Suppressor macrophage treated with lipopolysaccharide for 1 hour (primary cell): ENCODE measurements at regions not wholly inside any gene's neighbourhood (a gene's known extent, or its start where the extent isn't known, plus 50 kb on each side); places are given as distances from the start of the nearest gene placed in this dataset.
A peak's percentile ranks its signal among the peaks of the same experiment; 100 is the strongest.

Source experiments
- DNase-seq, 3 donors: peaks; one replicate each; pipeline ENCODE4 v3.0.0-alpha.2; 2020 to 2022

DNA sequence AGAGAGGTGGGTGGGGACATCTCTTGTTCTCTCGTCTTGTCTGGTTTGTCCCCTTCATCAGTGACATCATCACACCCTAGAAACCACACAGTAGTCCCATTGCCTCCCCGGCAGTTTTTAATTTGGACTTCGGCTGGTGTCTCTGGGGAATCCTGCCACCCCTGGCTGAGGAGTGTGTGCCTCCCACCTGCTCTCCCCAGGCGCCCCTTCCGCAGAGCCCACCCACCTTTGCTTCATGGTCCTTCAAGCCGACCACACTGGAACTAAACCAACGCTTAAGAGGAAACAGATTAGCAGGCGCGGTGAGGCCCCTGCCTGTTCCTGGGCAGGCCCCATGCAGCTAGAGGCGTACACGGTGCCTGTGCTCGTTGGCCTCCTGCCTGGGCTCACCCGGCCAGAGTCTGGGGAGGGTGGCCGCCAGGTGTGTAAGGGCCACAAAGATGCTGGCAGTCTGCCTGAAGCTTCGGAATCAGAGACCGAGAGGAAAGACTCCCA, 107.6 kb upstream of the SPRY4 start:
- no peak for DNase-seq

DNA sequence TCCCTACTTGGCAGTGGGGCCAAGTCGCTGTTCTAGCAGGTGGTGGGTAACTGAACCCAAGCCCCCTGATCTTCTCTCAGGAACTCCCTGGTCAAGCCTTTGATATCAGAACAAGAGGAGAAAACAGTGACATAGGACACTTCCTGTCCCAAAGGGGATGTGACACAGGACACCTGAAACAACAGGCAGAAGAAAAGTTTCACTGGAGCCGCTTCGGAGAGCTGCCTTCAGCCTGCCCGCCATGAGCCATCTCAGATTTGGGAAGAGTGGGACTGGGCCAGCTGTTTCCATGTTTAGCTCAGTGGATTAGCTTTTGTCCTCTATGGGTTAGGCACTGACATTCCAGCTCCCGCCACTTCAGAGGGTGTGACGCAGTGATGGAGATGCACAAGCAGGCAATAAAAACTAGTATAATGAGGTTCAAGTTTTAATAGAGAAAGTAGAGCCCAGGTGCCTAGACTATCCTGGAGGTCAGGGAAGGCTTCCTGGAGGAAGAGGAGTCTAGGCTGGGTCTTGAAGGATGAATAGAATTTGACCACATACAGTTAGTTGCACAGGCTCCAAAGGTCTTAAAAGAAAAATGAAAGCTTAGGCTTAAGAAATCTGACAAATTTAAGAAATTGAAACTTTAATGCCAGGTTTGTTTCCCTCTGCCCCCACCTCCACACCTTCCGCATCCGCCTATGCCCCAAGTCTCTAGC, 104.1 kb upstream of the SPRY4 start:
- DNase-seq: no peak

DNA sequence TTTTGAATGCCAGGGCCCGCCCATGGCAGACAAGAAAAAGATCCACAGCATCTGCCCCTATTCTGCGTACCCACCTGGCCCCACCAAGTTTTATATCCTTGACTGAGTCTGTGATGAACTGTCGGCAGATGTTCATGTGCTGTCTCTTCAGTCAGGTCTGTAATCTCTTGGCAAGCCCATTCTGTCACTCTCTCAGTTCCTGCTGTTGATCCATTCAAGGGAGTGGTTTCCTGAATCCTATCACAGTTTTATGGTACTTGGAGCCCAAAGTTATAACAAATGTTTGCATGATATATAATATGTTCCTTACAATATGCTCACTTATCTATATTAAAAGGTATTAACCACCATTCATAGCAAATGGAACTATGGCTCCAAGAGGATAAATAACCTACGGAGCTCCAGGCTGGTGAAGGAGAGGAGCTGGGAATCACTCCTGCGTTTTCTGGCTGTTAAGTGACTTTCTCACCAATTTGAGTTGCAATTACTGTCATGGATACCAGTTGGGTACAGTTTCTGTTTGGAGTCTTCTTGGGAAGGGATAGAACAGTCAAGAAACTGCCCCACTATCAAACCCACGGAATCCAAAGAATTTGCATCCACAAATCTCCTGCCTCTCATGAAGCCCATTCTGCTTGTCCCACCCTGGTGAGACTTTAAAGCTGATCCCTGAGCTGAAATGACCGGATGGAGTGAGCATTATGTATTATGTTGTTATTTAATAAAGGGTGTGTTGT, 103.4 kb upstream of the SPRY4 start:
- no peak for DNase-seq

DNA sequence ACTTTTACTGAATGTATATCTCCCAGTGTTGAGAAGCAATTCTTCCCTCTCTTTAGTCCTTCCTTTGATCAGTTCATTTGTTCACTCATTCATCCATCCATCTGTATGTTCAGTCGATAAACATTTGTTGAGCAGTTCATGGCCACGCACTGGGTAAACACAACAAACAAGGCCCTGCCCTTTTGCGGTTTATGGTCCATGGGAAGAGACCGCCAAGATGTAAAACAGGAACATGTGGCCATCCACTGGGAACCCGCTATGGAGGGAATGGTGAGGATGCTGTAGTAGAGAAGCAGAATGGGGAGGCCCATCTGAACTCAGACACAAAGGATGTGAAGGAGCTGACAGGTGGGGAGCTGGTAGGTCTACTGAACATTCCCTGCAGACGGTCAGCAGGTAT, 102.7 kb upstream of the SPRY4 start:
- DNase-seq: no peak

DNA sequence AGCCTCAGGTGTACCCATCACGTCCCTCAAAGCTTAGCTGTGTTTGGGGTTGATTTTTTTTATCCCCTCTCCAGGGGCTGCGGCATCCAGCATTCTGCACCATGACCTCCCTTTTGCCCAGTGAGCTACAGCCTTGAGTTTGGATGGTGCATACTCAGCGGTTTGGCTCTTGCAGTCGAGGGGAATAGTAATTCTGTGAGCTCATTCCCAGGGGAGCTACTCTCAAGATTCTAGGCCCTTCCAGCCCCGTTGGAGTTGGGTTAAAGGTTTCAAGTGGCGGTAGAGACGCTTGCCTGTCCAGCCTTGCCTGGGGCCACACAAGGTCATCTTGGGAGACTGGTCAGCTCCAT, 102.2 kb upstream of the SPRY4 start:
- no peak for DNase-seq

DNA sequence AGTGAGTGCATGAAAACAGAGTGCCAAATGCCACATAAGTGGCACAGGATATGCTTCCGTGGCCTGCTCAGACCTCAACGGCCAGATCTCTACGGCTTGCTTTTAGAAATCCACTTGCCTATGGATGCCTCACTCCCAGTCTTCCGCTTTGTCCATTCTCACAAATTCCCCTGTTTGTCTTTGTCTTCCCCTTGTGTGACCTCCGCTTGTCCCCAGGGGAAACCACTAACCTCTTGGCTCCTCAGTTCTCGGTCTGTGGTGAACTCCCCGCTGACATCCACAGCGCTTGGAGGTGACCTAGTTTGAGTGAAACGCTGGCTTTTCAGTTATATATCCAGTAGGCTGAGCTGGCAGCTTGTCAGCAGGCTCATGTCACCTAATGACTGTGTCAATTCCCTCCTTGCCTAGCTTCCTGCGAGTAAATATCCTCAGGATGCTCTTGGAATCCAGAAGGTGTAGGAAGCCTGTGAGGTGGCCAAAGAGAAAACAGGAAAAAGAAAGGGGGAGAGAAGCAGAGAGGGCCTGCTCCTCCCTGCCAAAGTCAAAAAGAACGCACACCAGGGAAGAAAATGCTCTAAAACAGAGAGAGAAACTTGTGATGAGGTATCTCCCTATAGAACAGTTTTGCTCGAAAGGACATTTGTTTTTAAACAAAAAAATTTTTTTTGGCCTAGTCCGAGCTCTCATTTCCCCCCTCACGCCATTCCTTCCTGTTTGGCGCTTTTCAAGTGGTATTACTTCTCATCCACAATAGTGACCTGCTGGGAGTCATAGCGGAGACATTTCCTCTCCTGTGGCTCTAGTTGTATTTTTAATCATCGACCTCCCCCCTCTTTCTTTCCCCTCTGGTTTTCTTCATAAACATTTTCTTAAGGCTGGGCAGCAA, 101.6 kb upstream of the SPRY4 start:
- peak; percentile 54 to 63 (median 61) for DNase-seq

DNA sequence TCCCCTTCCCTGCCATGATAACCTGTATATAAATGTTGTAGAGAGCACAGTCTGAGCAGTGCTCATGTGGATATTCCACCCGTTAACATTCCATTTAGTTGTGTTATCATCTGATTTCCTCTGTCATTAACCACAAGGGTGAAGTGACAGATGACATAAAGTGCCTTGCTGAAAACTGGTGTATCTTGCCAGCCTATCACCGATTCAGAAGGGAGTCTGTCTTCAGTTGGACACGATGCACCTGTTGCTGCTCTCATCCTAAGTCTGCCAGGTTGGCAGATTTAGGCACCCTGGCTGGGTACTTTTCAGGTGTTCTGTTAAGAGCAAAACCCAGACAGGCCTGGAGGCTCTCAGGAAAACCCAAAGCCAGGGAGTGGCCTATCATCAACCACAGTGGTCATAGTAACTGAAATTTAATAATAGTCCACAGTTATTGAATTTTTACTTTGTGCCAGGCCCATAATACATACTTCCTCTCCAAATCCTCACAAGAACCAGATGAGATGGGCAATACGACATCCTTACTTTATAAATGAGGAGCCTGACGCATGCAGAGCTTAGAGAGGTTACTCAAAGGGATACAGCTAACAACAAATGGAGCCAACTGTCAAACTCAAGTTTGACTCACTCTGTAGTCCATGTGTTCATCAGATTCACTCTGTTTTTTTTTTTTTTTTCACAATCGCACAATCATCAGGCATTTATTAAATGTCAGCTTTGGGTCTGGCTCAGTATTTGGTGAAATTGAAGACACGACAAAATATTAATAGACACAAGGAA, 100.7 kb upstream of the SPRY4 start:
- DNase-seq: no peak

DNA sequence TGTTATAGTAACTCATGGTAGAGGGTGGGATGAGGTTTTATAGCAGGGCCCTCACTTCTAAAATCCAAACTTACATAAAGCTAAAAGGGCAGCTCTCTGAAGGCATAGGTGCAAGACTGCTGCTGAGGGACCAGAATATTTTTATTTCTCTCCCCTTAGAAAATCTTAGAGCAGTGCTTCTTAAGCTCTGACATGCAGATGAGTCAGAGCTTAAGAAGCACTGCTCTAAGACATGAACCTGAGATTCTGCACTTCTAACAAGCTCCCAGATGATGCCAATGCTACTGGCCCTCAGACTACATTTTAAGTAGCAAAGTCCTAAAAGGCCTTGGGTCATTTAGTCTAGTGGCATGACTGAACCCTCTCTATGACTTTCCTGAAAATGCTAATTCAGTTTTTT, 97.6 kb upstream of the SPRY4 start:
- no peak for DNase-seq

DNA sequence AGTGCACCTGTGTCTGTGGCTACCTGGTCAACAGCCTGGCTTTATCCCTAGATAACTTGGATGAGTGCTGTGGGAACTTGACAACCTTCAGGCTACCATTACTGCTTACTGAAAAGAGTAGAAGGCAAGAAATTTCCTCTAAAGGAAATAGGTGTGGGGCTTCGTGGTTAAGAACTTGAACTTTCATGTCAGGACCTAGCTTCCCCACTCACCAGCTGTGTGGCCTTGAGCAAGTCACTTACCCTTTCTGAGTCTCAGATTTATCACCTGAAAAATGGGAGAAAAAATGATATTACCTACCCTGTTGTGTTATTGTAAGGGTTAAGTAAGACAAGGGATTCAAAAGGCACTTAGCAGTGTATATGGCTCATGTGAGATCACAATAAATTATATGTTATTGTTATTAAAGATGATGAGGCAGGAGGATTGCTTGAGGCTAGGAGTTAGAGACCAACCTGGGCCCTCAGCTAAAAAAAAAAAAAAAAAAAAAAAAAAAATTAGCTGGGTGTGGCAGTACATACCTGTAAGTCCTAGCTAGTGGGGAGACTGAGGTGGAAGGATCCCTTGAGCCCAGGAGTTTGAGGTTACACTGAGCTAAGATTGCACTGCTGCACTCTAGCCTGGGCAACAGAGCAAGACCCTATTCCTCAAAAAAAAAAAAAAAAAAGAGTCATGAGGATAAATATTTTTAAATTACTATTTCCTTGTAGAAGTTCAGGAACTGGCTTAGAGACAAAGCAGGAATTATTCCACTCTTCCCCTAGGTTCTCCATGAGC, 97.0 kb upstream of the SPRY4 start:
- DNase-seq: no peak

DNA sequence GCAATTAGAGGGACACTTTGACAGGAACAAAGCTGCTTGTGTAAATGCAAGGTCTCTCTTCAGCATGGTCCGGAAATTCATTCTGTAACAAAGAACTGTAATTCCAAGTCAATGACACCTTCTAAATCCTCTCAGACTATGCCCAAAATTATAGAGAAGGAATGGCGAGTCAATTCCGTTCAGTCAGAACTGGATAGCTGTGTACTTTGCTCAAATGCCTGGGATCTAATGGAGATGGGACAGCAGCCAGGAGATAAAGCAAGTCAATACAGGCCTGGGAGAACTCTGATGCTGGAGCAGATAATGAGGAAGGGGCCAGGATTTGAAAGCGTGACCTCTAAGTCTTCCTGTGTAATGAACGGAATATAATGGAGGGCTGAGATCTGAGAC, 96.4 kb upstream of the SPRY4 start:
- DNase-seq: no peak

DNA sequence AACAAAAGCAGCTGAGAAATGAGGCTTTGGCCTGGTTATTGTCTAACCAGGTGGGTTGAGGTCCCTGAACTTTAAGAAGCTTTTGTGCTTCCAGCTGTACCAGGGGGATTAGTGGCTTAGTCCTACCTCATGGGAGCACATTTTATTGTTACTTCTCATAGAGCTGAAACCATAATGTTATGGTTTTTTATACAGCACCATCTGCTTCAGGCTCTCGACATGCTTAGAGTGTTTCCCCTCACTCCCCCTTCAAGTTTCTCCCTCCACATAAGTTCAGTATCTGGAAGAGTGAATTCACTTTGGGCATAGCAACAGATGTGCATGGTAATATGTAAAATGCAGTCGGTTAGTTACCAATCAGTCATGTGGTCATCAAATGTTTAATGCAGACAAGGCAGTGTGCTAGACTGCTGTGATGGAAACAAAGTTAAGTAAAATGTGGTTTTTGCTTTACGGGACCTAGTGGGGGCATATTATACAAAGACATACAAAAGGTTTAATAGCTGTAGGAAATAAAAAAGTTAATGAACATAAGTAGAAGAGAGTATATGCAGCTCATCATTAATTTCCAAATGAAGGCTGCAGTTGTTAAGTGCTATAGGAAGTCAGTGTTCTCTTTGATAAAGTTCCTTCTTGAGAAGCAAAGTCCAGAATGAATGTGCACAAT, 95.9 kb upstream of the SPRY4 start:
- no peak for DNase-seq

DNA sequence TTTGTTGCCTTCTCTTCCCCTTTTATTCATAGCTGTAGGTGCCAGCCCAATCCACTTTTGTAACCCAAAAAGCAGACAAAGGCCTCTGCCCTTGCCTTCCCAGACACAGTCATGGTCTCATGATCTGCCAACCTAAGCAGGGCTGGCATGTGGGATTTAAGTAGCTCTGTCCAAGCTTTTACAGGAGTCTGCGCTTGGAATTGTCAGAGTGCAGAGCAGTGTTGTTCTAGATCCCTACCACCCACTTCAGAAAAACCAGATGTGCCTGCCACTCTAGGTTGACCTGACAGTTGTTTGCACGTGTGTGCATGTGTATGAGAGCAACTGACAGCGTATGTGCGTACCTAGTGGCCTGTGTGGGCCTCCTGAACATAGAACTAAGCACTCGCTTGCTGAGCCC, 87.8 kb upstream of the SPRY4 start:
- DNase-seq: peak in 2 of 3 donors; percentile 20 to 24

DNA sequence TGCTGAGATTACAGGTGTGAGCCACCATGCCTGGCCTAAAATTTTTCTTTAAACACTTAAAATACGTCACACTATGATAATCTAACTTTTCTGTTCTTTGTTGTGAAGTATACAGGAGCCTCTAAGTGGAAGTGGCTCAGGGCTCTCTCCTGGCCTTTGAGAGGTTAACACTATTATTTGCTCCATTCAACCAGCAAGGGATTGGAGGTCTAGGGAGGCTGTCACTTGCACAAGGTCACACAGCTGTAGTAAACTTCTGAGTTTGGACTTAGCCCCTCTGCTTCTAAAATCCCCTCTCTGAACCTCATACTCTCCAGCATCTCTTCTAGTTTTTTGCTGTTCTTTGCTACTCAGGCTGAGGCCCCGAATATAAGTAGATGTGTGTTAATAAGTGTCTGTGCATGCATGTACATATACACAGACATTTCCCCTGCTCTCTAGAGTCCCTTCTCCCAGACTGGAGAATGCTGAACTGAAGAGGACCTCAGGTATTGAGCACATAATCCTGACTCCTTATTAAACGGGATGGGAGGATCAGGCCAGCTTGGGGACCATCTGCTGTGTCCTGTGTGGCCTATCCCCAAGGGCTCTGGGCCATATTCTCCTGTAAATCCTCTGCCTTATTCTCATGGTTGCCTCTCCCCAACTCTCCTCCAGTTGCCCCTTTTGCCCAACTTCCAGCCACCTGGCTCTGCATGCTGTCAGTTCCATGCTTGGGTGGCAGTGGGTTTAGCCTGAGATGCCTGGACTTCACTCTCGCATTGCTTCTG, 87.0 kb upstream of the SPRY4 start:
- DNase-seq: no peak

DNA sequence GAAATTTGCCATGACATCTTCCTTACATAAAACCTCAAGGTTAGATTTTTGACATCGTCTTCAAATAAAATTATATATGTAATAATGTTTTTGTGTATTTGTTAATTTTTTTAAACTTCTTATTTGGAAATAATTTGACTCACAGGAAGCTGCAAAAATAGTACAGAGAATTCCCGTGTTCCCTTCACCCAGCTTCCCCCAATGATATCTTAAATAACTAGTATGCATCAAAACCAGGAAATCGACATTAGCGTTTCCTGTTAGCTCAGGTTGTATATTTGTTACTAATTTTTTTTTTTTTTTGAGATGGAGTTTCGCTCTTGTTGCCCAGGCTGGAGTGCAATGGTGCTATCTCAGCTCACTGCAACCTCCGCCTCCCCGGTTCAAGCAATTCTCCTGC, 86.3 kb upstream of the SPRY4 start:
- no peak for DNase-seq

DNA sequence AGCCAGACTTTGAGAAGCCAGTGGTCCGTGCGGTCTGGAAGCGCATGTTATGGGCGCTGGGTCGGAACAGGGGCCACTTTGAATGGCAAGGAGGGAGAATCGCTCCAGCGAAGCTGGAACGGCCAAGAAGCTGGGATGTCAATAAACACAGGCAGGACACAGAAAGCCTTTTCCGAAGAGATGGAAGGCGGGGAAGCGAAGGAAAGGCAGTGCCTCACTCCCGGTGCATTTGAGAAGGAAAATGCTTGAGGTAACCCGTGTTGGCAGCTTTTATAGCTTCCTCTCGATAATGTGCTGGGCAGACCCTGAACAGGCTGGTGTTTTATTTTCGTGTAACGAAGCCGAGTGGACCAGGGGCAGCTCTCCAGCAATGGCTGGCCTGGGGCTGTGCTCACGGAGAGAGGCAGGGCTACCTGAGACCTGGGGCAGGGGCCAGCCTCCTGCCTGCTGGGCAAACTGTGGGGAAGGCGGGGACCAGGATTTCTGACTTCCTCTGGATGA, 84.2 kb upstream of the SPRY4 start:
- no peak for DNase-seq

DNA sequence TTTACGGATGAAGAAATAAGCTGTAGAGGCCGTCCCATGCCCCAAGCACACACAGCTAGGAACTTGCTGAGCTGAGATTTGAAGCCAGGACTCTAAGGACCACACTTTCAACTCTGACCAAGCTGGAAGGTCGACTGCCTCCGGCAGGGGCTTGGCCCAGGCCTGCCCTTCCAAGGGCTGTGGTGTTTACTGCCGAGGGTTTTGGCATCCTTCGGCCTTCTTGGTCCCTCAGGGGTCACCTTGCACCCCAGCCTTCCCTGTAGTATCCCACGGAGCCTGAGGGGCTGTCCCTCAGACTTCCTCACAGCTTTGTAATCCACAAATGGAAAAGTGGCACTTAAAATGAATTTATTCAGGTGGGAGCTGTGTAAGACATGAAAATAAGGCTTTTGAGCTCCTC, 83.7 kb upstream of the SPRY4 start:
- DNase-seq: no peak

DNA sequence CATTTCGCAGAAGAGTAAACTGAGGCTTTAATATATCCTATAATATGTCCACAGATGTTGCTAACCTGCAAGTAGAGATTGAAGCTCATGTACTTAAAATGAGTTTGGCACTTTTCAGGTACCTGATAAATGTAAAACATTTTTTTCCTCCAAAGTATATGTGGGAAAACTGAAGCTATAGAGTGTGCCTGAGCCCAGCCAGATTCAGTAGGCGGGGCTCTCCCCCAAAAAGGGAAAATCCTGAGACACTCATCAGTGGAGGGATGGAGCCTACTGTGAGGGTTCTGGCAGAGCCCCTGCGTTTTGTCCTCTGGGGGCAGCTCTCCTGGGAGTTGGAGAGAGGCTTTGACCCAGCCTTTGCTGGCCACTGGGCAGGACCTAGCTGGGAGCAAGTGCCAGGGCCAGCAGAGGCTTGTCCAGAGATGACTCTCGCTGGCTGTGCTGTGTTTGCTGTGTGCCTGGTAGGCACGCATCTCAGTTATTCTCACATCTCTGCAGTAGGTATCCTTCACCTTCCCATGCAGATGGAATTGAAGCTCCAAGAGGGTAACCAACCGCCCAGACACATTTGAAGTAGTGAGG, 81.1 kb upstream of the SPRY4 start:
- no peak for DNase-seq

DNA sequence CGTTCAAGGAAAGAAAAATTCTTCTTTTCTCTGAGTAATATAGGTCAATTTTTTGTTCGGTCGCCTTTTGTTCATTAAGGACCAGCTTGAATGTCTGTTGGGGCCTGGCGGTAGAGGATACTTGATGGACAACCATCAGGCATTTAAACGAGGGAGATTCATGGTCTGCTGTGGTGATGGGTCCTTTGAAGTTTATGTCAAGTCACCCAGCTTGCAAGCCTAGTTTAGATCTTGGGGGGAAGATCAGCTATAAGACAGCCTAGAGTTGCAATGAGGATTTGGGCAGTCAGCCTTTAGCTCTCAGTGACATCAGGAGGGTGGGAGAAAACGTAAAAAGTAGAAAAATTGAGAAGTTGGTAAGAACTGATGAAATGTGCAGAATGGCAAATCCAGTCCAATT, 80.2 kb upstream of the SPRY4 start:
- no peak for DNase-seq

DNA sequence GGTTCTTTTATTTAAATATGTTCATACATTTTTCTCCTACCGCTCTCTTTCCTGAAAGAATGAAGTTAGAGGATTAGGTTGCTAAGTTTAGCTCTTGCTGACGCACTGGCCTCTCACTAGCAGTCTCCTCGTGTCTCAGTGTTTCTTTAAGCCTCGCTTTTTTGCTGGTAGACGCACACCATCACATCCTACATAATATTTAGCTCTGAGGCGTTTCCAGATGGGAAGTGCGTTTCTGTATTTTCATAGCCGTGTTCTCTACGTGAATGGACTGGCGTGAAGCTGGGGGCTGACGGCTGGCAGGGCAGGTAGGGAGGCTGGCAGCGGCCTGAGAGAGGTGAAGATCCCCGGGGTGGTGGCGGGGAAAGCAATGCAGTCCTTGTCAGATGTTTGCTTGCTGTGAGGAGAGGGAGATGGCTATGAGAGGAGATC, 79.2 kb upstream of the SPRY4 start:
- DNase-seq: no peak

DNA sequence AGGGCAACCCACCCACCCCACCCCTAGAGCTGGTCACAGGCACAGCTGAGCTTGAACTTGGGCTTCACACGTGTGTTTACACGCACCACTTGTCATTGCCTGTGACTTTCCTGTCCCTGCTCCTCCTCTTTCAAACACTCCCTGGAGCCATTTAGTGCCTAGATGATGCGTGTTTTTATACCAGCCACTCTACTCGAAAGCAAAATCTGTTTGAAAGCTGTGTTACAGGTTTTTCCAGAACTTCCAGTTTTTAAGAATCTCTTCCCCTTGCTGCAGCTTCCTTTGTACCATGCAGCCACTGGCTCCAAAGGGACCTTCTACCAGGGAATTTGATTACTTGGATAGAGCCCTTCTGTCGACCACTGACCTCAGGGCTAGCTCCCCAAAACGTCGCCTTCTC, 78.8 kb upstream of the SPRY4 start:
- no peak for DNase-seq
